IgD-negative memory B cell (primary cell): ENCODE measurements at regions not wholly inside any gene's neighbourhood (a gene's known extent, or its start where the extent isn't known, plus 50 kb on each side); places are given as distances from the start of the nearest gene placed in this dataset.
"Not testable (repeated sequence)": the region's sequence is repeated elsewhere in the genome, so short reads cannot be mapped to it uniquely, and the experiment has no call there.

Source experiments
- H3K27ac Mint-ChIP-seq, 3 donors: one replicate each; pipeline ENCODE4 v1.8.0; 2020 to 2022; ENCODE audit warnings: mild to moderate bottlenecking in 3 of 3, mixed read lengths in 3 of 3, moderate library complexity in 1 of 3
- H3K27me3 Mint-ChIP-seq: one replicate; pipeline ENCODE4 v1.8.0; 2021; ENCODE audit warnings: mixed read lengths
- H3K36me3 Mint-ChIP-seq: one replicate; pipeline ENCODE4 v1.8.0; 2020; ENCODE audit warnings: mild to moderate bottlenecking, mixed read lengths
- H3K4me1 Mint-ChIP-seq, 3 donors: one replicate each; pipeline ENCODE4 v1.8.0; 2020 to 2022; ENCODE audit warnings: mixed read lengths in 3 of 3, mild to moderate bottlenecking in 1 of 3
- H3K4me3 Mint-ChIP-seq, 4 donors: one replicate each; pipeline ENCODE4 v1.8.0; 2020 to 2022; ENCODE audit warnings: mild to moderate bottlenecking in 4 of 4, mixed read lengths in 4 of 4, moderate library complexity in 3 of 4
- H3K9me3 Mint-ChIP-seq, 3 donors: one replicate each; pipeline ENCODE4 v1.8.0; 2020 to 2021; ENCODE audit warnings: mixed read lengths in 3 of 3, mild to moderate bottlenecking in 1 of 3

DNA sequence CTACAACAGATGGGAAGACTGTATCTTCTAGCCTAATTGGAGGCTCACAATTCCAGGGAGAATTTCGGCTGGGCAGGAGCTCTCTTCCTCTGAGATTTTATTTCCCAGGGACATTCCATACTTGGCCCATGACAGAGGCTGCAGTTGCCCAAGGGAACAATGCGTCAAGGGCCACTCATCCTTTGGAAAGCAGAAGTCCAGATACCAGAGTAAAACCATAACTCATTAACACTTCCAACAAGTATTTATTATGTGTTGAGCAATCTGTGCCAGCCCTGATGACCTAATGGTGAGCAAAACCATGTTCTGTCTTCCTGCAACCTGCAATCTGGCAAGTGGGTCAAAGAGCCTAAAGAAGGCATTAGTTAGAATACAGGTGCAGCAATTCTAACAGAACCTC lies 191.2 kb upstream of the IRF2BP2 start:
- not testable (repeated sequence) for H3K27ac Mint-ChIP-seq, H3K9me3 Mint-ChIP-seq, H3K4me3 Mint-ChIP-seq, H3K4me1 Mint-ChIP-seq, H3K27me3 Mint-ChIP-seq, H3K36me3 Mint-ChIP-seq

DNA sequence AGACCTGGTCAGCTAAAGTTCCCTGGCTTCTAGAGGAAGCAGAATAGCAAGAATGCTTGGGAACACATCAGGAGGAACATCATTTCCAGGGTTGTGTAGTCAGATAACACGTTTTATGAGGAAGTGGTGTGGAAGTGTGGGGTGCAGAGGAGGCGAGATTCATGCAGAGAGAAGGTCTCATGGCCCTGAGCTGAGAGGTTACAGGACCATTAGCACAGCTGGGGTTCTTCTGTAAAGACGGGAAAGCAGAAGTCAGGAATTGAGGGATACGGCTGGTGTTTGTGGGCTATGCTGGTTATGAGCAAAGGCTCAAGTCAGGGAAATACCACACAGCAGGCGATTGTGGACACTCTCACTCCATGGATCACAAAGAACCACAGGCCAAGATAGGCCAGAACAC lies 190.6 kb upstream of the IRF2BP2 start:
- not testable (repeated sequence) for H3K27ac Mint-ChIP-seq, H3K4me3 Mint-ChIP-seq, H3K4me1 Mint-ChIP-seq, H3K9me3 Mint-ChIP-seq, H3K36me3 Mint-ChIP-seq, H3K27me3 Mint-ChIP-seq

DNA sequence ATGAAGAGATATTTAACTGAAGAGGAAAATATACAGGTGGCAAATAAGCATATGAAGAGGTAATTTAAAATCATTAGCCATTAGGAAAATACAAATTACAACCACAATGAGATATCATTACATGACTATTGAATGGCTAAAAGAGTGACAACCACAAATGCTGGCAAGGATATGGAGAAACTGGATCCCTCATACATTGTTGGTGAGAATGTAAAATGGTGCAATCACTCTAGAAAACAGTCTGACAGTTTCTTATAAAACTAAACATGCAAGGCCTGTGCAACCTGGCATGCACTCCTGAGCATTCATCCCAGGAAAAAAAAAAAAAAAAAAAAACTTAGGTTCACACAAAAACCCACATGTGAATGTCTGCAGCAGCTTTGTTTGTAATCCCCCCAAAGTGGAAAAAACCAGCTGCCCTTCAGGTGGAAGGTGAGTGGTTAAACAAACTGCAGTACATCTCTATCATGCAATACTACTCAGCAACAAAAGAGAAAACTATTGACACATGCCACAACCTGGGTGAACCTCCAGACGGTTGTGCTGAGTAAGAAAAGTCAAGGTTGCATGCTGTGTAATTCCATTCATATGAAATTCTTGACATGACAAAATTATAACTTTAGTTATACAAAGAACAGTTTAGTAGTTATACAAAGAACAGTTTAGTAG lies 189.2 kb upstream of the IRF2BP2 start:
- not testable (repeated sequence) for H3K4me1 Mint-ChIP-seq, H3K27ac Mint-ChIP-seq, H3K27me3 Mint-ChIP-seq, H3K4me3 Mint-ChIP-seq, H3K9me3 Mint-ChIP-seq, H3K36me3 Mint-ChIP-seq

DNA sequence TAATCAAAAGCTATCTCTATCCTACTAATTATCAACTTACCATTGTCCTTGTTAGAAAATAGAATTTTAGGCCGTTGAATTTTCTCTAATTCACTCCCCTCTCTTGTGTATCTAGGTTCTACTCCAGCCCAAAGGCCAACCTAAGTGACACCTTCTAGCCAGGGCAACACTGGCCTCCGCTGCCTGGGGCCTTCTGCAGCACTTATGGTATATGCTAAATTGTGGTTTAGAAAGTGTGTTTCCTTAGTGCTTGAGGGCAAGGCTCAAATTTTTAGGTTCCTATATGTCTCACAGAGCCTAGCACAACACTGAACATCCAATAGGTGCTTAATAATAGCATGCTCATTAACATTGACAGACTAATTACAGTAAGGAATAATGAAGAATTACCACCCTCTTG lies 187.2 kb upstream of the IRF2BP2 start:
- H3K27ac Mint-ChIP-seq, H3K36me3 Mint-ChIP-seq, H3K9me3 Mint-ChIP-seq, H3K4me1 Mint-ChIP-seq, H3K27me3 Mint-ChIP-seq, H3K4me3 Mint-ChIP-seq: not testable (repeated sequence)

DNA sequence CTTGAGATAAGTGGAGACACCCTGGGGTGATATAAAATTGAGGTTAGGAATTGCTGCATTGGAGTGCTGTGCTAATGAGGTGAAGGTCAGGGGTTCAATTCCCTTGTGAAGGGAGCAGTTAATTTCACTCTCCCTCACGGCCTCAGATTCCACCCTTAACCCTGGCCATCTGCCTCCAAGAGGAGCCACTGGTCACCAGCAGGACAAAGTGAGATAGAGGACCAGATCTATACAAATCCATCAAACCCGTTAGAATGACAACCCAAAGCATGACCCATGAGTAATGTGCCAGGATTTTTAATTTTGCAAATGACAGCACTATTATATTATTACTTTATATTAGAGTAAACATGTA lies 186.4 kb upstream of the IRF2BP2 start:
- not testable (repeated sequence) for H3K27ac Mint-ChIP-seq, H3K4me1 Mint-ChIP-seq, H3K27me3 Mint-ChIP-seq

DNA sequence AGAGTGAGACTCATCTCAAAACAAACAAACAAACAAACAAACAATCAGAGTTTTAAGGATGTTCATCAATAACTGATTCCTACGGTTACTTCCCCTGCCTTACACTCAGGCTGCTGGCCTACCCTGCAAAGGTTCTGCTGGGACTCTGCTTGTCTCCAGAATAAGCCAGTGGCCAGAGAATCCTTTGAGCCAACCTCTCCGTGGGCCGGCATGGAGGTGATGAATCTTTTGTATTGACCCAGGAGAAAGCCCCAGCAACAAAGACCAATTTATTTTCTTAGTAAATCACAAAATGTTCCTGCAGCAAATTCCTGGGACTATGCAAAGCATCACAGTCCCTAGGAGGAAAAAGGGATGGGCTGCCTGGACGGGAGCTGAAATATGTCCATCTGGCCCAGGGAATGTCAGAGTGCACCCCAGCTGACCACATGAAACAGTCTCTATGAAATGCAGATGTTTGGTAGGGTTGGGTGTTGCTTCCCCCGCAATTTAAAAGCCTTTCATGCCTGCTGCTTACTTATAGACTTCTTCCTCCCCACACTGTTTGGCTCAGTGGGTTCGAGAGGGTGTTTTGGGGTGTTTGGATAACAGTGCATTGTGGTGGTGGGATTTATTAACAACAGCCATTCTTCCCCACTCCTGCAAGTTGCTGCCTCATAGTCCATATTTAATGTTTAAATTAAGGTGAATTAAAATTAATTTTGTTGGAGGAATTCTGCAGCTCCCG lies 185.9 kb upstream of the IRF2BP2 start:
- H3K4me1 Mint-ChIP-seq, H3K27ac Mint-ChIP-seq, H3K4me3 Mint-ChIP-seq, H3K27me3 Mint-ChIP-seq, H3K36me3 Mint-ChIP-seq, H3K9me3 Mint-ChIP-seq: not testable (repeated sequence)

More for the DNA sequence above, 186.4 kb upstream of the IRF2BP2 start:
- not testable (repeated sequence) for H3K36me3 Mint-ChIP-seq, H3K9me3 Mint-ChIP-seq, H3K4me3 Mint-ChIP-seq

DNA sequence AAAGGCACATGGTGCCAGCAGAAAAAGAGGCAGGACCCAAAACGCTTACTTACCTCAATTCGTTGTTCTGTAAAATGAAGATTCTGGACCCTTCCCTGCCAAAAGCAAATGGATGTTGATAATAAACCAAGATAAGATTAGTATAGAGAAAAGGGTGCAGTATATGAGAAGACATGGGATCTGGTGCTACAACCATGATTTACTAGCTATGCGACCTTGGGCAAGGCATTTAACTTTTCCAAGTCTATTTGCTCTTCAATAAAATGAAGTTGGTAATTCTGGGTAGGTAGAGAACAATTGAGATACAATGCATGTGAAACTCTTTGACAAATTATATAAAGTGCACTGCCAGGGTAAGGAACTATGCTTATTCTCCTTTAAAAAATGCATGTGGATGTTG lies 185.0 kb upstream of the IRF2BP2 start:
- not testable (repeated sequence) for H3K9me3 Mint-ChIP-seq, H3K27me3 Mint-ChIP-seq, H3K4me1 Mint-ChIP-seq, H3K4me3 Mint-ChIP-seq, H3K27ac Mint-ChIP-seq, H3K36me3 Mint-ChIP-seq

DNA sequence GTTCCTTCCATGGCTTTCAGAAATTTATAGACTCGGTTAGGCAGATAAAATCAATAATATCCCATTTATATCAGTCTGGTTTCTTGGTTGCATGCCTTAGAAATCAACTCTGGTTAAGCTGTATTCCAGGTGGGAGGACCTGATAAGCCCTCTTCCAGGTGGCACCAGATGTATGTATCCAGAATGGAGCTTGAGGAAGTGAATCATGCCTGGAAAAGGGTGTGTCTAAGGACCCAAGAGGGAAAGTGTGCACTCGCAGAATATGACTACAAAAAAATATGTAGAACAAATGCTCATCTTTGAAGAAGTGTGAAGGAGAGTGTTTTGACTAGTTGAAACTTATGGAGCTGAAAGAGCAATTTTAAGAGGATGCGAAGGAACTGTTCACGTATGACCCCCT lies 184.5 kb upstream of the IRF2BP2 start:
- not testable (repeated sequence) for H3K9me3 Mint-ChIP-seq, H3K27me3 Mint-ChIP-seq, H3K36me3 Mint-ChIP-seq, H3K4me1 Mint-ChIP-seq, H3K27ac Mint-ChIP-seq, H3K4me3 Mint-ChIP-seq

DNA sequence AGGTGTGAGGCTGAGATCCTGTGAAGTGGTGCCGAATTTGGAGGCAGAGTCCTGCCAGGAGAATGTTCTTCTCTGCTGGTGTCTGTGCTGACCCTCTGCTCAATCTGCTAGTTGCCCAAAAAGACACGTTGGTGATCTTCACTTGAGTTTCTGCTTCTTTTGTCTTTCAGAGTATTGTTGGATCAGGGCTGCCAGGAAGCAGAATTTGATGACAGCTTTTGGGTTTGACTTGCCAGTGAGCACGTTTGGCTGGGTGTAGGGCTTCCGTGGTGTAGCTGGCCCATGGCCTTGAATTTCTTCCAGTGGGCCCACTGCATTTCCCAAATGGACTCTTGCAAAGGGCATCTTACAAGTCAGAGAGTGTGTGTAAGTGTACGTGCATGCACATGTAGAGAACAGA lies 183.9 kb upstream of the IRF2BP2 start:
- H3K27ac Mint-ChIP-seq, H3K4me3 Mint-ChIP-seq, H3K27me3 Mint-ChIP-seq, H3K36me3 Mint-ChIP-seq, H3K4me1 Mint-ChIP-seq, H3K9me3 Mint-ChIP-seq: not testable (repeated sequence)

DNA sequence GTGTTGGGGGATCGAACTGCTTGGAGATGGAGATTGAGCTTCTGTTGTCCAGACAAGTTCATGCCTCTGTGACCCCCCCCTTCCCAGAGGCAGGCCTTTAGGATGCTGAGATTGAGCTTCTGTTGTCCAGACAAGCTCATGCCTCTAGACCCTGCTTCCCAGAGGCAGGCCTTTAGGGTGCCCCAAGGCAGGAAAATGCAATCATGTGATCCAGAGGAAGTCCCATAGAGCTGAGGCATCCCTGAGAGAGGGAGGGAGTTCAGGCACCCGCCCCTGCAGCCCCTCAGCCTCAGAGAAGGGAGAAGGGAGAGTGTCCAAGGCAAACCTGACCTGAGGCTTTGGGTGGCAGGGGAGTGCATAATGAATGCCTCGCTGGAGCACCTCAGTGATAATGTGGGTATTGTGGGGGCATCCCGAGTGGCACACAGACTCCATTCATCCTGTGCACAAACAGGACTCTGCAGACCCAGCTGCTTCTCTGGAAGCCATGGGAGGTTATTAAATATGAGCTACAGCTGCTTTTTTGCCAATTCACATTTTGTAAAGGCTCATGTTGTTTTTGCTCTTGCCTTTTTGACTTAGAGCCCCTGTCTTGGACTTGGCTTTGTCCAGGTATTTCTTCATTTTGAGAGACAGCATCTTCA lies 182.4 kb upstream of the IRF2BP2 start:
- H3K36me3 Mint-ChIP-seq, H3K9me3 Mint-ChIP-seq, H3K27me3 Mint-ChIP-seq: not testable (repeated sequence)

DNA sequence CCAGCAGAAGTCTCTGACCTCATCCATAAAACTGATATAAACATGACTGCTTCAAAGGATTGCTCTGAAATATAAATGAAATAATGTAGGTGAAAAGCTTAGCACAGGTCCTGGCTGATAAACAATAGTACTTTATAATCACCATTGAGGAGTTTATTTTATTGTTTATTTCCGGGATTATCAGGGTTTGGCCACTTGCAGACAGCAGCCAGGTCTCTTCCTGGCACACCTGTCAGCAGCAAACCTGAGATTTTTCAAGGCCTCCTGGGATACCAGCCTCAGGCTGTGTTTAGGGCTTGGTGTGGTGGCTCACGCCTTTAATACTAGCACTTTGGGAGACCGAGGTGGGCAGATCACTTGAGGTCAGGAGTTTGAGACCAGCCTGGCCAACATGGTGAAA lies 181.6 kb upstream of the IRF2BP2 start:
- not testable (repeated sequence) for H3K27me3 Mint-ChIP-seq, H3K4me1 Mint-ChIP-seq, H3K4me3 Mint-ChIP-seq, H3K27ac Mint-ChIP-seq, H3K36me3 Mint-ChIP-seq, H3K9me3 Mint-ChIP-seq

More for the DNA sequence above, 182.4 kb upstream of the IRF2BP2 start:
- not testable (repeated sequence) for H3K27ac Mint-ChIP-seq, H3K4me1 Mint-ChIP-seq, H3K4me3 Mint-ChIP-seq

DNA sequence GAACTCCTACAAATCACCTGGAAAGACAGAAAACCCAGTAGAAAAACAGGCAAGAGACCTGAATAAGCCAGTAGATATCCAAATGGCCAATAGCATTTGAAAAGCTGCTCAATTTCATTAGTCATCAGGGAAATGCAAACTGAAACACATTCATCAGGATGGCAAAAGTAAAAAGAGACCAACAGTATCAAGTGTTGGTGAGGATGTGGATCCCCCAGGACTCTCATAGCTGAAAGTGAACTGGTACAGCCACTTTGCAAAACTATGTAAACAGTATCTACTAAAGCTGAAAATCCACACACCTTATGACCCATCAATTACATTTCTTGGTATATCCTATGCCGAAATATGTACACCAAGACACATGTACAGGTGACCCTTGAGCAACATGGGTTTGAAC lies 180.4 kb upstream of the IRF2BP2 start:
- H3K36me3 Mint-ChIP-seq, H3K4me3 Mint-ChIP-seq, H3K27me3 Mint-ChIP-seq, H3K9me3 Mint-ChIP-seq, H3K4me1 Mint-ChIP-seq: not testable (repeated sequence)
- H3K27ac Mint-ChIP-seq = peak overlapping the region in 1 of 3 donors; percentile 90

DNA sequence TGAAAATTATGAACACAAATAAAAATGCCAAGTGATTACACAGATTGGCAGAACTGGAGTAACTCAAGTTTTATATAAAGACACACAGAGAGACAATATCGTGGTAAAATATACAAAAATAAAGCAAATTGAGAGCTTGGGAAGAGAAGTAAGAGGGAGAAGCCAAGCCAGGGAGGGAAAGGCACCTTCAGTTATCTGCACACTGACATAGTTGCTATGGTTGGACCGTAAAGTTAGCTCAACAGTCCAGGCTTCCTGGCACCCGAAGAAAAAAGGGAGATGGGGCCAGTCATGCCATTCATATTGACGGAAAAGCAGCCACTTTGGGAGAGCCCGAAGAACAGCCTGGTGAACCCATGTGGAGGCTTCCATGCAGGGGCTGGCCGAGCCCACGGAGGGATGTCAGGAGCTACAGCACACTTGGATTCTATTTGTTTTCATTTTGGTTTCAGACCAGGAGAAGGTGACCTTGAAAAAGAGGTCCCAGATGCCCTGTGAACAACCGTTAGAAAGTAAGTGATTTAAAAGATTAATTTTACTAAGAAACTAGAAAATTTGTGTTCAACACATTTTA lies 177.1 kb upstream of the IRF2BP2 start:
- H3K27ac Mint-ChIP-seq = not testable (repeated sequence)

DNA sequence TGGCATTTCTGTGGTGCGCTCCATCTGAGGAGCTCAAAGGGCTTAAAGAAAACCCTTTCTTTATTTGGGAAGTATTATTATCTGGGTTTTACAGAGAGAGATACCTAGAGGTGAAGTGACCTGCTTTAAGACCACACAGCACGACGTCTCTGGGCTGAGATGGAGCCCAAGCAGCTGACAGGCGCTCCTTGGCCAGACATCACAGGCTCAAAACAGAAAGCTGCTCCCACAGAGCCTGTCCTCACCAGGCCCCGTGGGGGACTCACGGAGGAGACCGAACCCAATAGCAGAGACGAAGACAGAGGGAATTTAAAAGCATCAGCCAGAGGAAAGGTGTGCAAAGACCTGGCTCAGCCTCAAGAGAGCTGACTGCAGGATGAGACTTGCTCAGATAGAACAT lies 175.9 kb upstream of the IRF2BP2 start:
- H3K4me1 Mint-ChIP-seq, H3K9me3 Mint-ChIP-seq, H3K36me3 Mint-ChIP-seq, H3K27me3 Mint-ChIP-seq, H3K4me3 Mint-ChIP-seq, H3K27ac Mint-ChIP-seq: not testable (repeated sequence)

More for the DNA sequence above, 177.1 kb upstream of the IRF2BP2 start:
- not testable (repeated sequence) for H3K4me1 Mint-ChIP-seq, H3K4me3 Mint-ChIP-seq, H3K9me3 Mint-ChIP-seq, H3K36me3 Mint-ChIP-seq, H3K27me3 Mint-ChIP-seq

DNA sequence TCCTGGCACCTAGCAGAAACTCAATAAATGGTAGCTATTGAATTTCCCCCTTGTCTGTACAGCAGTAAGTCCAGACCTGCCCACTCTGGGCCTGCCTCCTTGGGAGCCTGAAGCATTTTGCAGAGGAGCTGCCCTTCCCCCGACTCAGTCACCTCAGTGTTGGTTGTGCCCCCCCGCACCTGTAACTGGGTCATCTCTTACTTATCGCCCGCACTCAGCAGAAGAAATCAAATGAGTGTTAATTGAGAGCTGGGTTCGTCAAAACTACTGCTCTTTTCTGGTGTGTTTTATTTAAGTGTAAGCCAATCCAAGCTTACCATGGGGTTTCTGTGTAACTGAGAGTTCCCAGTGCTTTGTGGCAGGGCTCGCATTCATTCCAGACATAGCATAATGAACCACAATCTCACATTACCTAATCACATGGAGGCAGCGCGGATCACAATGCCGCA lies 175.5 kb upstream of the IRF2BP2 start:
- H3K4me3 Mint-ChIP-seq, H3K27me3 Mint-ChIP-seq, H3K27ac Mint-ChIP-seq, H3K9me3 Mint-ChIP-seq, H3K4me1 Mint-ChIP-seq, H3K36me3 Mint-ChIP-seq: not testable (repeated sequence)

DNA sequence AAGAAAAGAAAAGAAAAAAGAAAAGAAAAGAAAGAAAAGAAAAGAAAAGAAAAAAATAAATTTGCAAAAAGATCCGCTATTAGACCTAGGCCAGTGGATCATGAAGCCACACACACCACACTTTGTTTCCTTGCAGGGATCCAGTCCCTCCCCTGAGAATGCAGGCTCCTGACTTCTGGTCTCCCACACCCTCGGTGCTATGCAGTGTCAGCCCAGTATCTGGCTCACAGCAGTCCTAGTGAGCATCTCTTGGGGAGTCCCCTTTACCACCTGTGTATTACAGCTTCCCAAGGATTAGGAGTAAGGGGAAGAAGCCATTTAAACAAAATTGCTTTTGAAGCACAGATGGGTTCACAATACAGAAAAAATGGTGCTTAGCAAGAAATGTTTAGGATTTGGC lies 174.1 kb upstream of the IRF2BP2 start:
- not testable (repeated sequence) for H3K27ac Mint-ChIP-seq, H3K27me3 Mint-ChIP-seq, H3K36me3 Mint-ChIP-seq, H3K4me1 Mint-ChIP-seq, H3K9me3 Mint-ChIP-seq, H3K4me3 Mint-ChIP-seq
